ENCODE measurements at regions not wholly inside any gene's neighbourhood (a gene's known extent, or its start where the extent isn't known, plus 50 kb on each side); places are given as distances from the start of the nearest gene placed in this dataset.

DNA sequence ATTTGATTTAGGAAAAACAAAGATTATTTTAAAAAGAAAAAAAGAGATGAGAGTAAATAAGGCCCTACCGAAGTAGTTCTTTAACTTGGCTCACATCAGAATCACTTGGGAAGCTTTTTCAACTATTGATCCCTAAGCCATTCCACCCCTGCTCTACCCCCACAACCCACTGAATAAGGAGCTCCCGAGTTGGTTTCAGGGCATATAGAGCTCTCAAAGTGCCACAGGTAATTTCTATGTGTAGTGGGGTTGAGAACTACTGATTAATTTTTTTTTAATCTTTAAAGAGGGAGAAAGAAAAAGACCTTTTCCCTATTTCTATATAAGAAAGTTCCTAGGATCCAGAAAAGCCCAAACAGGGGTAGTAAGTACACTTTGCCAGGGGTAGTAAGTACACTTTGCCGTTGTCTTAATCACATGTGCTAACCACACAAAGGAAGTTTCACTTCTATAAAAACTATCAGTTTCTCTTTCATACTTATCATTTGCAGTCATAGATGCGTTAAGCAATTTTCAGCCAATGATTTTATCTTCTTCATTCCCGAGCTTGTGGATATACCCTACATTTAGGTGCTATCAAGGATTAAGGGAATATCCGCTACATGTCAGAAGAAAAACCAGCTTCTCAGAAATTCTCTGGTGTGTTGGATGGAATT lies 108.4 kb upstream of the ZC3H12C start:
- DNase-seq: no peak

DNA sequence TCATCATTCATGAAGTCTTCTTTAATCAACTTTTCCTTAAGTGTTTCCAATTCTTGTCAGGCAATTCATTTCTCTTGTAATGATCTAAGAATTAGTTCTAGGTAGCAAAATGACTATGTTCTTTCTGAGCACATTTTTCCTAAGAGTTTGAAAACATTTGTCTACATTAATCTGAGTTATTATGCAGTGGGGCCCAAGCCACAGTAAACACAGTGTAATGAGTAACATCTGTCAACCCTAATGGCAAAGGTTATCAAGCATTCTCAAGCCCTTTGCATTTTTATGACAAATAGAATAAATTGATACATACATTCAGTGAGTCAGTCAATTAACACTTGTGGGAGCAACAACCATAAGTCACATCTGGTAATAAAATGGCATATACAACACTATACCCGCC lies 106.7 kb upstream of the ZC3H12C start:
- no peak for DNase-seq

DNA sequence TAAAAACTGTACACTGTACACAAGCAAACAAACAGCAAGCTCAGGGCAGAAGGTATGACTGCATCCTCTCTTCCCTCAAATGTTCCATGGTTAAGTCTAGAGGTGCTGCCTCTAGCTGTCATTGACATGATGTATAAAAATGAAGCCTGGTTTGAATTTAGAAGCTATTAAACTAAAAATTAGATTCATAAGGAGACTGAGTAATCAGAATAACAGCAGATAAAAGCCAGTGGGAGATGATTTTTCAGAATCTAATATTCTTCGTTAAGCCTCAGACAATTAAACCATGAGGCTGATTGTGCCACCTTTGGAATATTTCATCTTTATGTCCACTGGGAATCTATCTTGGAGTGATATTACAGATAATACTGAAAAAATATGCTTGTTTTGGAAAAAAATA lies 101.4 kb upstream of the ZC3H12C start:
- no peak for DNase-seq

DNA sequence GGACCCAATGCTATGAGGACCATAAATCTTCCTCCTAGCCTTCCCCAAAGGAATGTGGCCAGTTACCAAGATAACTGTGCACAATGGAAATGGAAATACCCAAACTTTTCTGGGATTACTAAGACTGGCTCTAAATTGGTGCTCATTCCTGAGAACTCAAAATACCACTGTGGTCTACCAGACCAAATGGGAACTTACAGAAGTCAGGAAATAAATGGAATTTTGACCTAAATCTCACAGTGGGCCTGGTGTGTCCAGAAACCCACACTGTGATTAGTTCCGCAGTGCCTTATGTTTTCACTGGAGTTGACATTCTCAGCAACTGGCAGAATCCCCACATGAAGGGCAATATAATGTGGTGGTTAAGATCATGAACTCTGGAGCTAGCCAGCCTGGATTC lies 99.4 kb upstream of the ZC3H12C start:
- no peak for DNase-seq

DNA sequence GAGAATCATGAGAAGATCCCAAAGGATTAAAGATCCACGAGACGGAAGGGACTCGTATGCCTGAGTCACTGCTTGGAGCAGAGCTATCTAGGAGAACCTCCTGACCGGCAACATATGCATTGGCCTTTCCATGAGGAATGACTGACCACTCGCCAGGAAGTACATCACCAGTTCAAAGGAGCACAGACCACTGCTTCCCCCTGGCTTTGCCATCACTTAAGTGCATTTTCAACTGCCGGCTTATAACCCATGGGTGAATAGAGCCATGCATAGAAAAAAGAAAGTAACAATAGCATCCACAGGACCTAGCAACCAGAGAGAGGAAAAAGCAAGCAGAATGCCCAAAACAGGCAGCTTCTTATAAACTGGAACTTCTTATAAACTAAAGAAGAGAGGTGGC lies 98.3 kb upstream of the ZC3H12C start:
- no peak for DNase-seq

DNA sequence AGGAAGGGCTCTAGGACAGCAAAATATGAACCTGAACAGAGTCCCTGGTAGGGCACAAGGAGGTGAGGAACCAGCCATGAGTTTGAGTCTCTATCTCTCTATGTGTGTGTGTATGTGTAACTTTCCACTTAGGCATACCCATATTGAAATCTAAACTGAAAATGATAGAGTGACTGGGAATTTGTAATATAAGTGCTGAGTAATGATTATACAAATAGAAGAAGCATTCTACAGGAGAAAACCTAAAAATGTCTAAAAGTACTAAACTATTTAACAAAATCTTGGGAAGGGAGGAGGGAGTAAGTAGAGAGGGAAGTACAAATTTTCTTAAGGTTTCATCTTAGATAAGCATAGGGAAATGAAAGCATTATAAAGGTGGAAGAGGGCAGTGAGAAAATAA lies 97.1 kb upstream of the ZC3H12C start:
- no peak for DNase-seq

DNA sequence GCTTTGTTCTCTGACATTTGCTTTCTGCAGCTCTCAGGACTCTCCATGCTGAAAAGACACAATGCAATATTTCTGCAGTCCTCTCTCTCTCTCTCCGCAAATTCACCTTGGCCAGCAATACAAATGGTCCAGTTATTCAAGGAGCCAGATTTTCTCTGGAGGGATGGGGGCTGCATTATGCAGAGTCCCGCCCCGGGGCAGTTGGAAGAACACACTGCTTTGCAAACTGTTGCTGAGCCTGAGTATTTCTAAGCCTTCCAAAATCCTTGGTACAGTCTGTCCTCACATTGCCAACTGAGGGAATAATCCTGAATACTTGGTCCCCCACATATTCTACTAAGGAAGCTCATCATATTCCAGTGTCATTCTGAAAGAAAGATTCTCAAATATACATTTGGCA lies 94.3 kb upstream of the ZC3H12C start:
- DNase-seq: no peak

DNA sequence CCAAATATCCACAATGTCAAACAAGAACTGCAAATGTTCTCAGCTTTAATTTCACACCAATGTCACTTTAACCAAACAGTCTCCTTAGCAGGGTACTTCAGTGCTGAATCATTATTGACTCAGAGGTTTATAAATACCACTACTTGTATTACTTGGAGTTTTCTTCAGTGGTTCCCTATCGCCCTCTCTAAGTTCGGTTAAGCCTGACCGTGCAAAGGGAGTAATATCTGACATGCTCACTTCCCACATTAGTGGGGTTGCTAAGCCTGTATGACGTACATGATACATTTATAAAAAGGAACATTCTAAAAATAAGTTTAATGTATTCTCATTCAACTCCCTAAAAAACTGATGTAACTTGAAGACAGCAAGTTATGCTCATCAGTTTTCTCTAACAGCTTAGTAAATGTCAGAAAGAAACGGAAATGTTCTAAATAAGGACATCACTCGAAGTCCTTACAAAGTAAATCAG lies 93.1 kb upstream of the ZC3H12C start:
- DNase-seq: no peak

DNA sequence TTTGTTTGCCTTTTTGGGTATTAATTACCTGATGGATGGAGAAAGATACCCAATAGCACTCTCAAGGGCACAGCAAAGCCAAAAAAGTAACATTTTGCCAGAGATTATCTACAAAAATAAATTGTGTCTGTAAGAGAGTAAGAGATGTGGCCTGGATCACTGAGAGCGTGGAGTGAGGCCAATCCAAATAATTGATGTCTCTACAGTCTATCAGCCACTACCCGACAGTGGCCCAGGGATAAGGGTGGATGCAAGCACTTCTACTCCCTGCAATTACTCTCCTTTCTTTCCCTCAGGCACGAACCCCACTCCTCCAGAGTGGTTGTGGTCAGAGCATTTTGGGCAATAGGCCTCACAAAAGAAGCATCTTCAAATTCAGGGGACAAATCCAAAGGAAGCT lies 92.3 kb upstream of the ZC3H12C start:
- no peak for DNase-seq

DNA sequence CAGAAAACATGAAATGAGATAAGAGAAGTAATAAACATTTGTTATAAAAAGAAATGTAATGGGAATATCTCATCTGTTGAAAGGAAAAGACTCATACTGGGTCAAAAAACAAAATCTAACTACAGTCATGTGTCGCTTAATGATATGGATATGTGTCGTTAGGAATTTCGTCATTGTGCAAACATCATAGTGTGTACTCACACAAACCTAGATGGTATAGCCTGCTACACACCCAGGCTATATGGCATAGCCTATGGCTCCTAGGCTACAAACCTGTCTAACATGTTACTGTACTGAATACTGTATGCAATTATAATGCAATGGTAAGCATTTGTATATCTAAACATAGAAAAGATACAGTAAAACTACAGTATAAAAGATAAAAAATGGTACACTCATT lies 89.8 kb upstream of the ZC3H12C start:
- DNase-seq: no peak

DNA sequence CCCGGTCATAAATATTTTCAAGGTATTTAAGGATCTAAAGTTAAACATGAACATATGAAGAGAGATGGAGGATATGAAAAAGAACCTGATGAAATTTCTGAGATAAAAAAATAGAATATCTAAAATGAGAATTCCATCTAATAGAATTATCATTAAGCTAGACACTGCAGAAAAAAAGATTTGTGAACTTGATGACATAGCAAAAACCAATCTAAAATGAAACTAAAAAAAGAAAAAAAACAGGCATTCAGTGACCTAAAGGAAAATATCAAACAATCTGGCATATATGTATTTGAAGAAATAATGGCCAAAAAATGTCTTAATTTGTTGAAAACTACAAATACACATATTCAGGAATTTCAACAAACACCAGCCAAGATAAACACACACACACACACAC lies 81.6 kb upstream of the ZC3H12C start:
- DNase-seq: no peak

DNA sequence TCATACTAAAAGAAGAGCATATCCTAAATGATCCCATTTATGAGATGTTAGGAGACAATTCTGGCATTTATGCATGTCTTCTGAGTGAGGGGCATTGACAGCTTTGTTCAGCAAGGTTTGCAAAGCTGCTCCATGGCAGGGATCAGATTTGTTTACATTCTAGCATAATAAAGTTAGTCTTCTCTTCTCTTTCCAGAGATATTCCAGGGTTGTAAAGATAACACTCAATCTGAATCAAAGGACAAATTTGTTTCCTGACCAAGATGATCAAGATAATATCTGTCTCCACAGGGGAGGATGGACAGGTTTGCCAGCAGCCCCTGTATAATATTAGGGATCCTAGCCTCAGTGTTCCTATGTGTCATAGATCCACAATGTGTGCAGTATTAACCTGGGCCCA lies 77.5 kb upstream of the ZC3H12C start:
- DNase-seq: no peak

DNA sequence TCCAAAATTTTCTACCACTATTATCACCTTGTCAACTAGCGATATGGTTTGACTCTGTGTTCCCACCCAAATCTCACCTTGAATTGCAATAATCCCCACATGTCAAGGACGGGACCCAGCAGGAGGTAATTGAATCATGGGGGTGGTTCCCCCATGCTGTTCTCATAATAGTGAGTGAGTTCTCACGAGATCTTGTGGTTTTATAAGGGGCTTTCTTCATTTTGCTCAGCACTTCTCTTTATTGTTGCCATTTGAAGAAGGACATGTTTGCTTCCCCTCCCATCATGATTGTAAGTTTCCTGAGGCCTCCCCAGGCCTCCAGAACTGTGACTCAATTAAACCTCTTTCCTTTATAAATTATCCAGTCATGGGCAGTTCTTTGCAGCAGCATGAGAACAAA lies 73.5 kb upstream of the ZC3H12C start:
- no peak for DNase-seq

DNA sequence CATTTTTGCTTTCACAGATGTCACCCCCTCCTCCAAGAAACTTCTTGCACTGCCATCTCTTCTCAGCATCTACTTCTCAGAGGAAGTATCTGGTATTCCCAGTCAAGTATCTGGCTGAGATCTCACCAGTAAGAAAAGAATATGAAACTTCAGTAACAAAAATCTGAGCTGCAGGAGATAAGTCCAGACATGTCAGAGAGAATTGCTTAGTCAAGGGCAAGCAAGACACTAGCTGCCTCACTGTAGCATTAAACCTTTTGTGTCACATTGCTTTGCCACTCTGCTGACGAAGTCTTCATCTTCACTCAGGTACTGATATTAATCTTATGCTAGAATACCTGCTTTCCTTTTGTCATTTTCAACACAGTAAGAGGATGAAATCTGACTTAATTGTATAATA lies 70.6 kb upstream of the ZC3H12C start:
- no peak for DNase-seq

DNA sequence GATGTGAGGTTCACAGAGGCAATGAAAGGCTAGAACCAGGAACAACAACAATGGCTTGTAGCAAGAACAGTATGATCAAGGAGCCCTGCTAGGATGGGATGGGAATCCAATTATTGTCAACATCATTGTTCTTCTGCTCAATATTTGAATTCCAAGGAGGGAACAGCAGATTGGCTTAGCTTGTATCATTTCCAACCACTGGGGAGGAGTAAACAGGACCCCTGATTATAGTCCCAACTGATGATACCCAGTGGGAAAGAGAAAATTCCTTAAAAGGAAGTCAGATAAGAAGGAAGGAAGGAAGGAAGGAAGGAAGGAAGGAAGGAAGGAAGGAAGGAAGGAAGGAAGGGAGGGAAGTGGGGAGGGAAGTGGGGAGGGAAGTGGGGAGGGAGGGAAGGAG lies 69.5 kb upstream of the ZC3H12C start:
- no peak for DNase-seq

DNA sequence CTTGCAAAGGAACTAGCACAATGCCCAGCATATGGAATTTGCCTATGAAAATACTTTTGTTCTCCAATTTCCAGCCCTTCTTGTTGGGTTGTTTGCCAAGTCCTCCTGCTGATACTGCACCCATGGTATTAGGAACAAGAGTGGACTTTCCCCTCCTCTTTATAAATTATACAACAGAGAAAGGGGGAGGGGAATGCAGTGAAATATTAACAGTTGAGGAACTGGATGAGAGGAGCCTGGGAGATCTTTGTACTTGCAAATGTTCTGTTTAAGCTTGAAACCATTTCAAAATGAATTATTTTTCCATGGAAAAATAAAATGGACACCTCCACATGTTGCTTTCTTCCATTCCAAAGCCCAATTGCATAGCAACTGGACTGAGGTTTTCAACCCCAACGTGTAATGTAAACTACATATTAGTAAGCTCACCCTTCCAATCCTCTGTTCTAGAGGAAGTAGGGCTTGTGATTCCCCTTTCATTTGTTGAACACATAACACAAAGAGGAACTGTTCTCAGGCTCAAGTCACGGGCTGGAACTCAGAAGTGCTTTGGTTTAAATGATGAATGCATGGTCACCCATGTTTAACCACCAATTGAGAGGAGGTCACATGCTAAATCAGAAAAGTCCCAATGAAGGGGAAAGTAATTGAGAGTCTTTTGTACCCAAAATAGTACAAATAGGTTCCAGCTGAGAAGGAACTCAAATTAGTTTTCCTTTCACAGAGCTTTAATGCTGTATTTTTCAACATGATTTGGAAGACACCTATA lies 66.2 kb upstream of the ZC3H12C start:
- no peak for DNase-seq

DNA sequence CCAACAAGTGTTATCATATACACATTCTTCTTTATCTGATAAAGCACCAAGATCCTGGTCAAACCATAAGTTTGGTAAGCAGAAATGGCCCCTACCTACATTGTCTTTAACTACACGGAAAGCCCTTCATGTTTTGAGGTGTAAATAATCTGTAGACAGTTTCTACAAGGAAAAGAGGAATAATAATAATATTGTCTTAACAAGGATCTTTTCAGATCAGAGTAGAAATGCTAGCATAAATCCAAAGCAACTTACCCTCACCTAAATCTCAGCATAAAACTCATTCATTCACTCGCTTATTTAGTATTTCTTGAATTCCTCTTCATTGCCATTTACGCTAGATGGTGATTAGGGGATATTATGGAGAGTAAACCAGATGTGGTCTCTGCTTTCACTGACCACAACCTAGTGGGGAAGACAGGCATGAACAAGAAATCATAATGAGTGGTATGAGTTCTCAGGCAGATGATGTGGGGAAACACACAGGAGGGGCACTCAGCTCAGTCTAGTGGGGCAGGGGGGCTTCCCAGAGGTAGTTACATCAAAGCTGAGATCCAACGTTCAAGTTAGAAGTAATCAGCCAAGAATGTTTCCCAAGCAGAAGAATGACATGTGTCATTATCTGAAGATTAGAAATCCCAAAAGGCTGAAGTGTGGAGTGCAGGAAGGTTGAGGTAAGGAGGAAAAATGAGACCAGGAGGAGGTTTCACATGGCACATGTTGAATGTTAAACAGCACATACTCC lies 65.4 kb upstream of the ZC3H12C start:
- DNase-seq: no peak

DNA sequence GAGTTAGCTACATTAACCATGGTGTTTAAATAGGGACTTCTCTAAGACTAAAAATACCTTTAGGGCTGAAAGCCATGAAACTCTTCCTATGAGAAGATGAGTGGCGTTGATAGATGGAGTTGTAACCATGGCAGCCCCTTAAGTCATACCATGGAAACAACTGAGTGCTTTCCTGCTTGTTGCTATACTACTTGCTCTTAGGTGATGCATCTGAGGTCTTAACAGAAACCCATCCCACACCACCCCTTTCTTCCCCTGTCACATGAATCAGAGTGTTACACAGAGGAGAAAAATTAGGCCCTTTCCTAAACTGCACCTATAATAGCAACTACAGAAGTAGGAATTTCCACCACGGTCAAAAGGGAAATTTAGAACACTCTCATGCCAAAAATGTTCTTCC lies 64.3 kb upstream of the ZC3H12C start:
- no peak for DNase-seq

DNA sequence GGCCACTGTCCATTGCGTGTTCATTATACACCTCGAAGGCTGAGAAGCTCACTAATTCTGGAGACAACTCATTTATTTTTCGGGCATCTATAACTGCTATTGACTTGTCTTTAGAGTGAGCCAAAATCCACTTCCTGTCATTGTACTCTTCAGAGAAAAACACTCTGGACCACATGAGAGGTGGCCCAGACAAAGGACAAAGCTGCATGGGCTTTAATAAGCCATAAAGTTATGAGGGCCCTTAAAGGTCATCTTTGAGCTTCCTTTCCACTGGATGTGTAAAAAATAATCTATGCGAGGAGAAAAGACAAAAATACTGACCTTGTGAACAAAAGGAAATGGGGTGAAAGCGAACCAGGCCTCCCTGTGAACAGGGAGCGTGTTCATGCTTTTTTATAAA lies 63.5 kb upstream of the ZC3H12C start:
- DNase-seq: peak; percentile 23

DNA sequence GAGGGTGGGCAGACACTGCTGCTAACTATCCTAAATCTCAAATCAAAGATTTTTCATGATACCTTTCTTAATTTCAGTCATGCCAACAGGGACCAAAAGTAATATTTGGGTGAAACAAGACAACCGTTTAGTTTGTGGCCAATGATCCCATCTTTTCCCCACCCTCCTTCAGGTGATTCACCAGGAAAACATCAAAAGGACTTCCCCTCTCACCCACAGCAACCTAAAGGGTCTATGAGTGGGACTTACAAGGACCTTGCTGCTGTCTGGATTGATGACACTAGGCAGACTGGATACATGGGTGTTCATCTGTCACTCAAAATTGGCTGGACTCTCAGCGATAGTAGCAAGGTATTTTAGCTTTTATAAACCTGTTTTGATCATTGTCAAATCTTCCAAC lies 62.0 kb upstream of the ZC3H12C start:
- DNase-seq: no peak

DNA sequence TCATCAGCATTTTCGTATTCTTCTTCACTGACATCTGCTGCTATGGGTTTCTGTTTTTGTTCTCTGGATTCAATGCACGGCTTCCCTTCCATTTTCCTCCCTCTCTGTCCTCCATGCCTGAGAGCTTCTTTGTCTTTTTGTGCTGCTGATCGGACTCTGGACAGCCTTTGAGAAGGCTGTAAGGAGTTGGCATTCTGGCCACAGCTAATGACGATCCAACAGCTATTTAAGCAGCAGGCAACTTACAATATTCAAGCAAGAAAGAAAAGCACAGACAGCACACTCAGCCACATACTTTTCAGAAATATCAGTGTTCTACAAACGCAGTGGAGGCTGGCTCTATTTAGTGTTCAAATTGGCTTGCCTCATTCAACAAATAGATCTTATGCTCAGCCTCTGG lies 60.9 kb upstream of the ZC3H12C start:
- DNase-seq: no peak

DNA sequence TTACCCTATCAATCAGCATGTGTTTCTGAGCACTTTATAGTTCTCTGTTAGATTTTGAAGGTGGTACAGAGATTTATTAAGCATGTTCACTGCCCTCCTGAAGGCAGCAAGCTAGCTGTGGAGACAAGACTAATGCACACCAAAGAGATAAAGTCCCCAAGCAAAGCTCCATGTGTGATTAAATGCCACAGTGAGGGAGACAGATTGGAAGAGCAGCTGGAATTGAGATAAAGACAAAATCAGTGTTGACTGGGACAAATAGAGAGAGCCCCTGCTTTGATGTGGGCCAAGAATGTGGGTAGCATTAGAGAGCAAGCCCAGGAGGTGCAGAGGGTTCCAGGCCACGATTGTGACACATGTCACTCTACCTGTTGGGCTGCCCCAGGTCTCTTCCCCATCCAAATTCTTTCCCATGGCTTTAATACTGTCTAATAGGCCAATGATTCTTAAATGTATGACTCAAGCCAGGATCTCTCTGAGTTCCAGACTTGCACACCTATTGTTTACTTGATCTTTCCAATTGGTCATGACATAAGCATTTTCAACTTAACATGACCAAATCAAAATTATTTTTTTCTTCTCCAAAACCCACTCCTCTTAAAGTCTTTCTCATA lies 60.1 kb upstream of the ZC3H12C start:
- no peak for DNase-seq

DNA sequence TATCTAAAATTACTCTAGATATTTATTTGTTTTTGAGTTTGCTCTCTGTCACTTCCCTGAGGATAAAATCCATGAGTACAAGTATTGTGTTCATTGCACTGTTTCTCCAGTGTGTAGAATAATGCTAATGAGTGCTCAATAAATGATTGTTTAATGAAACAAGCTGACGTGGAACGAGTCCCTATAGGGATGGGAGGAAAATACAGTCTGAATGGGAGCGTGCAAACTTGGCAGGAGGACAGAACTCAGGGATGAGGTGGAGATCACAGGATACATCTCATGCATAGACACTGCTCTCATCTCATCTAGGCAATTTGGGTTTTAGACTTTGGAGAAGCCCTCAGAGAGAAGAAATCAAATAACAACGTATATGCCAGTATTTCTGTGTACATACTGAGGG lies 58.4 kb upstream of the ZC3H12C start:
- no peak for DNase-seq

DNA sequence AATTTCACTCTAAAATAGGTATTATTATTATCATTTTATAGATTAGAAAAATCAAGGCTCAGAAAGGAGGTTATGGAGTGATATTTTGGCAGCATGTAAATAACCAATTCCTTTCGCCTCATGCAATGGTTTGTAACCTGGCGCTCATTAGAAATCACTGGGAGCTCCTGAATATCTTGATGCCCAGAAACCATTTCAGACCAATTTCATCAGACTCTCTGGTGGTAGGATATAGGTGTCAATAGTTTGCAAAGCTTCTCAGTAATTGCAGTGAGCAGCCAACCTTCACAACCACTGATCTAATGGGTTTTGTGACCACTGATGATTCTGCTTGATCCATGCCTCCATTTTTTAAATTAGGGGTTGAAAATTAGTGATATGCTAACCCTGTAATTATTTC lies 57.8 kb upstream of the ZC3H12C start:
- no peak for DNase-seq
